ENCODE measurements at regions not wholly inside any gene's neighbourhood (a gene's known extent, or its start where the extent isn't known, plus 50 kb on each side); places are given as distances from the start of the nearest gene placed in this dataset.
"Not testable (repeated sequence)": the region's sequence is repeated elsewhere in the genome, so short reads cannot be mapped to it uniquely, and the experiment has no call there.

- no peak for DNase-seq
These were observed 57.1 kb upstream of the KMT2E start for GRCh38 chr7:104956753-104957450.

DNA sequence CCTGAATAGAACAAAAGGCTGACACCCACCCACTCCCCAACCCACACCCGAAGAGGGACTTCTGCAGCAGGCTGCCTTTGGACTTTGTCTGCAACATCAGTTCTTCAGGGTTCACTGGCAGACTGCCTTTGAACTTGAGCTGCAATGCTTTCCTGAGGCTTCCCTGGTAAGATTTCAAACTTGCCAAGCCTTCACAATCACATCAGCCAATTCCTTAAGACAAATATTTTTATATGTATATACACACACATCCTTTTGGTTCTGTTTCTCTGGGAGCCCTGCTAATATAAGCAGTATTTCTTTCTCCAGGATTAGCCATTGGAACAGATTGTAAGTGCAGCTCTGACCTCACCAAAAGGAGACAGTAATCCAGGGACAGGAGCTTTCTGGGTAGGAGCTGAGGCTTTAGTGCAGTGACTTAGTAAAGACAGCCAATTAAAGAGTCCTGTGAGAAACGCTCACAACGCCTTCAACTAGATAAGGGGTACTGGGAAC is 55.6 kb upstream of the KMT2E start:
- no peak for DNase-seq

DNA sequence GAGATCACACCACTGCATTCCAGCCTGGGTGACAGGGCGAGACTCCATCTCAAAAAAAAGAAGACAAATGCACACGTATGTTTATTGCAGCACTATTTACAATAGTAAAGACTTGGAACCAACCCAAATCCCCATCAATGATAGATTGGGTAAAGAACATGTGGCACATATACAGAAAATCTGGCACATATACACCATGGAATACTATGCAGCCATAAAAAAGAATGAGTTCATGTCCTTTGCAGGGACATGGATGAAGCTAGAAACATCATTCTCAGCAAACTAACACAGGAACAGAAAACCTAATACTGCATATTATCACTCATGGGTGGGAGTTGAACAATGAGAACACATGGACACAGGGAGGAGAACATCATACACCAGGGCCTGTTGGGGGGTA is 54.5 kb upstream of the KMT2E start:
- not testable (repeated sequence) for DNase-seq

DNA sequence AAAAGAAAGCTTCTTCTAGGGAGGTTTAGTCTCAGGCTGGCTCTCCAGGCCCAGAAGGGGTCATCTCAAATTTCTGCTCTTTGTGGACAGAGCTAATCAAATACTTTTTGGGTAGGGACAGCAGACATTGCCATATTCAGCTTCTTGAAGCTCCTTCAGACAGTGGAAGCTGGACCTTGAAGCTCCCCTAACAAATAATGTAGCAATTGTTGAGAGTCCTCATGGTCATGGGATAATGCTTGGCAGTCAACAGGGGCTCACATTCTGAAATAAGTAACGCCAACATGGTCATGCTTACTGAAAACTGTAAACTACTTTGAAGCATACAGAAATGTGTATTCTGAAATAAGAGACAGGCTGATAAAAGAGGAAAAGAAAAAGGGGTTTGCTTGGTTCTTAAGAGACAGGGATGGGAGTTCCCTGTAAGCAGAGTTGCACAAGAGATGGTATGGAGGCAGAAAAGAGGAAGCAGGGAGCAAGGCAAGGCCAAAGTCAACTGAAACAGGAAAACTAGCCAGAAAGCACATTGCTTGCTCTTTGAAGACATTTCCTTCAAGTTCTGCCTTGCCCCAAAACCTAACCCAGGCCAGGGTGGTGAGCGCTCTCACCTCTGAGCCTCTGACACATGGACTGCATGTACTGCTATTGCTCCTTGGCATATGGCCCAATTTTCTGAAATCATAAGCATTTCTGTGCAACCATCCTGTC is 53.1 kb upstream of the KMT2E start:
- peak; percentile 99 for DNase-seq

DNA sequence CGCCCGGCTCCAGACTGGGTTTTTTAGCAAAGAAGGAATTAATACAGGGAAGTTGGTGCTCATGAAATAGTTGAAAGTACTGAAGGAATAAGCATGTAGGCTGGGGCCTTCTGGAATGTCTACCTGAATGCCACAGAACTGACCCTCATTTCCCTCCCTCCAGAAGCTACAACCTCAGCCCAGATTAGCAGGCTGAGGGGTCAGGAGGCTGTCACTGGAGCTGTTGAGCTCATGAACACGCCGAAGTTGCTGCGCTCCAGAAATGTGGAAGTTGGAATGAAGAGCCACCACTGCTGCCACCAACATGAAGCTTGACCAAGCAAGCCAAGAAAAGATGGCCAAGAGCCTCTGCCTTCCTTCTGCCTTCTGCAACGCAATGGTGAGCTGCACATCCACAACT is 52.2 kb upstream of the KMT2E start:
- no peak for DNase-seq

DNA sequence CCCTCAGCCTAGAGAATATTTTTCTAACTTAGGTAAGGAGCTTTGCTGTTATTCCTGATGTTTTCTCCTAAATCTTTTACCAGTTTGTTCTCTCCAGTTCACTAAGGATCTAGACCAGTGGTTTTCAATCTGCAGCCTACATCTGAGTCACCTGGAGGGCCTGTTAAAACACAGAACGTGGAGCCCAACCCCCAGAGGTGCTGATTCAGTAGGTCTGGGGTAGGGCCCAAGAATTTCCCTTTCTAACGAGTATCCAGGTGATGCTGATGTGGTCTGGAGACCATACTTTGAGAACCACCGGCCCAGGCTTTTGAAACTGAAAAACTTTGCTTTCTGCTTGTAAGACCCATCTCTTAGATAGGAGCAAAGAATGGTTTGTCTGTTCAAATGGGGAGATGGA is 51.2 kb upstream of the KMT2E start:
- no peak for DNase-seq

DNA sequence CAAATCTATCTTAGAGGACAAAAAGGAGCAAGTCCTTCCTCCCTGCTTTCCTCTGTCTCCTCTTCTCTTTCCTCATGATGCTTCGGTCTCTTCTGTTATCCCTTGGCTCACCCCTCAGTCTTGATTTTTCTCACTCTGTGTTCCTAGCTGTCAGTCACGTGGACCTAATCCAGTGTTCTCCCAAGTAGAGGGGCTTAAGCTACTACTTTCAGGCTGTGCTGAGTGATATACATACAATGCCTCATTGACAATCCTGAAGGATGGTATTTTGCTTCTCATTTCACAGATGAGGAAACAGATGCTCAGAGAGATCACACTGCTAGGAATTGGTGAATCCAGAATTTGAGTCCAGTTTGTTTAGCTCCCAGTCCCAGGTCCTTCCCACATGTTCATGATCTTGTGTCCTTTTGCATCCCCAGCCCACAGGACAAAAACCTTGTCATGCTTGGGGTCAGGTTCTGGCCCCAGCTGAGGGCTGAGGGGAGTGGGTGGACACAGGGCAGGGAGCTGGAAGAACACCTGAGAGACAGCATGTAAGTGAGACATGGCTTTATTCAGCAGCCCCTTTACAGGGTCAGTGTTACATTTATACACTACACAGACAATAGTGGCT is 50.5 kb upstream of the KMT2E start:
- no peak for DNase-seq

DNA sequence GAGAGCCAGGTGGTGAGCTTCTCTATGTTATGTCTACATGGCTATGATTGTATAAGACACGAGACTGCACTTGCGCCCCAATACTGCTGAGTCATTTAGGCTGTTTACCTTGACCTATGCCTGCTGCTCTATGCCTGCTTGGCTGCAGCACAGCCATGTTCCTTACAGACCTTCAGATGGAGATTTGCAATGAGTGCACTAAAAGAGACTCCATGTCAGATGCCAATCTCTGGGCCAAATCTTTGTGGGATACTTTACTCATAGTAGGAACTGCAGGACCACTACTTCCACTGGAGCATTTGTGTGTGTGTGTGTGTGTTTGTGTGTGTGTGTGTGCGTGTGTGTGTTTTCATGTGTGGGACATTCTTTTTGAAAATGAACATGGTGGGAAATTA is 50.0 kb upstream of the KMT2E start:
- no peak for DNase-seq

Data from AML-193 (cell line).